Tibial nerve (tissue), 4 donors: ENCODE measurements at regions not wholly inside any gene's neighbourhood (a gene's known extent, or its start where the extent isn't known, plus 50 kb on each side); places are given as distances from the start of the nearest gene placed in this dataset.

Experiments used
- EP300 ChIP-seq, 2 donors: sonication (generic); formaldehyde crosslinking; IDR thresholded peaks; one replicate each; pipeline ENCODE4 v1.6.1; 2017; ENCODE audit warnings: antibody characterized with exemption in 2 of 2, mild to moderate bottlenecking in 1 of 2
- POLR2A ChIP-seq, 2 donors: fragments of 450-650 bp; IDR thresholded peaks; one replicate each; pipeline ENCODE4 v1.6.1; 2017; ENCODE audit warnings: antibody characterized with exemption in 2 of 2, mild to moderate bottlenecking in 2 of 2, moderate library complexity in 2 of 2
- TF ChIP-seq, protein P1 (sequence below), 5 experiments: fragments of 200-600 bp in 3 of 5; fragments of 450-650 bp in 2 of 5; sonication (generic) in 3 of 5; IDR thresholded peaks; one replicate each; pipeline ENCODE4 v1.5.1; 2016 to 2019; ENCODE audit warnings: antibody characterized with exemption in 5 of 5, mild to moderate bottlenecking in 3 of 5, moderate library complexity in 2 of 5

DNA sequence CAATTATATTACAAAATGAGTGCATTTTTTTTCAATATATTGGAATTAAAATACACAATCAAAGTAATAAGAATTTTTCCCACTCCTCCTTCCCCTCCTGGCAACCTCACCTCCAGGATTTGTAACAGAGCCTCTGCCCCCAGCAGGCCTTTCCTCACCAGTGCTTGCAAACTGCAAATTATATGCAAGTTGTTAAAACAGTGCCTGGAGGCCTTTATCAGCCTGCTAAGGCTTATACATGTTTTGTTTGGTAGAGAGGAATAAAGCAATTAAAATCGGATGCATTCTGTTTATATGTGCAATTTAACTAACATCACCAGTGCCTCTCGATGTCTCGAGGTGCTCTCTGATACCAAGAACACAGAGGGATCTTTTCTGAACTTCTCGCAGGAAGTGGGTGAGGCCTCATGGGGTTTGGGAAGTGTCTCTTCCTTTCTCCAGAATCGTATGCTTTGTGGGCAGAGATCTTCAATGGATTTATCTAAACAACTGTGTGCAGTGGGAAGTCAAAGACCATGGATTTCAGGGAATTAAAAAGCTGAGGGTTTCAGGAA is 186.8 kb downstream of the CDH26 start:
- TF ChIP-seq, protein P1, sequence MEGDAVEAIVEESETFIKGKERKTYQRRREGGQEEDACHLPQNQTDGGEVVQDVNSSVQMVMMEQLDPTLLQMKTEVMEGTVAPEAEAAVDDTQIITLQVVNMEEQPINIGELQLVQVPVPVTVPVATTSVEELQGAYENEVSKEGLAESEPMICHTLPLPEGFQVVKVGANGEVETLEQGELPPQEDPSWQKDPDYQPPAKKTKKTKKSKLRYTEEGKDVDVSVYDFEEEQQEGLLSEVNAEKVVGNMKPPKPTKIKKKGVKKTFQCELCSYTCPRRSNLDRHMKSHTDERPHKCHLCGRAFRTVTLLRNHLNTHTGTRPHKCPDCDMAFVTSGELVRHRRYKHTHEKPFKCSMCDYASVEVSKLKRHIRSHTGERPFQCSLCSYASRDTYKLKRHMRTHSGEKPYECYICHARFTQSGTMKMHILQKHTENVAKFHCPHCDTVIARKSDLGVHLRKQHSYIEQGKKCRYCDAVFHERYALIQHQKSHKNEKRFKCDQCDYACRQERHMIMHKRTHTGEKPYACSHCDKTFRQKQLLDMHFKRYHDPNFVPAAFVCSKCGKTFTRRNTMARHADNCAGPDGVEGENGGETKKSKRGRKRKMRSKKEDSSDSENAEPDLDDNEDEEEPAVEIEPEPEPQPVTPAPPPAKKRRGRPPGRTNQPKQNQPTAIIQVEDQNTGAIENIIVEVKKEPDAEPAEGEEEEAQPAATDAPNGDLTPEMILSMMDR (IDR thresholded peaks at IDR 0.05) = no peak
- TF ChIP-seq POLR2A (IDR thresholded peaks at IDR 0.05) = no peak
- no peak for TF ChIP-seq EP300 (IDR thresholded peaks at IDR 0.05)
